Erythroblast (primary cell): ENCODE measurements at regions not wholly inside any gene's neighbourhood (a gene's known extent, or its start where the extent isn't known, plus 50 kb on each side); places are given as distances from the start of the nearest gene placed in this dataset.

Source experiments
- DNase-seq, 2 experiments: peaks; one replicate each; lab custom pipeline; 2025; lab: John Stamatoyannopoulos, UW
- GATA1 ChIP-seq: IDR thresholded peaks from 2 replicates; pipeline ENCODE4 v1.6.1; 2011; ENCODE audit warnings: low read depth, mild to moderate bottlenecking, control low read depth, low read length, moderate library complexity
- POLR2A ChIP-seq: IDR thresholded peaks from 2 replicates; pipeline ENCODE4 v1.6.1; 2011; ENCODE audit warnings: mild to moderate bottlenecking, low read length

DNA sequence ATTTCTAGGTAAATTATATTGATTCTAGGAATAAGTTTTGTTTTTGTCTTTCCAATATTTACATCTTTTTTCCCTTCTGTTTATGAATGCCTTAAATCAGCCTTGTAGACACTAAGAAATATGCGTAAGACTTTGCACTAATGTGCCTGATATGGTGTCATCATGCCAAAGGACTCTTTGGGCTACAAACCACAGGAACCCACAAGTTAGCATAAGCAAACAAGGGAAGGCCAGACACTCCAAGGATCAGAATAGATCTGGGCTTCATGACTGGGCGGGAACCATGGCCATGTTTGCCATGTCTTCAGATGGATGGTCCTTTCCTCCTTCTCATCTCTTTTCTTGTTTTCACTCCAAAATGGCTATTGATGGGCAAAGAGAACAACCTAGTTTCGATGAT lies 242.2 kb upstream of the CHRNA7 start:
- TF ChIP-seq GATA1, result no peak
- no peak for TF ChIP-seq POLR2A
- no peak for DNase-seq

GRCh38 chr15:31792611-31793199 lies 237.6 kb upstream of the CHRNA7 start:
- TF ChIP-seq GATA1 (no peak), POLR2A (no peak)

DNA sequence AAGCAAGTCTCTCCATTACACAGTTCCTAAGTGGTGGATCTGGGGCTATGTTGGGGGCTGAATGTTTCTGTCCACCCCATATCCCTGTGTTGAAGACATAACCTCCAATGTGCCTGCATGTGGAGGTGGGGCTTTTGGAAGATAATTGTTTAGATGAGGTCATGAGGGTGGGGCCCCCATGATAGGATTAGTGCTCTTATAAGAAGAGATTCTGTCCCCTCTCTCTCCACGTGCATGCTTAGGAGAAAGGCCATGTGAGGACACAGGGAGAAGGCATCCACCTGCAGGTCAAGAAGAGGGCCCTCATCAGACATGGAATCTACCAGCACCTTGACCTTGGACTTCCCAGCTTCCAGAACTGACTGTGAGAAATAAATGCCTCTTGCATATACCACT lies 231.0 kb upstream of the CHRNA7 start:
- no peak for TF ChIP-seq GATA1
- TF ChIP-seq POLR2A, result no peak
- DNase-seq, result no peak

More at GRCh38 chr15:31792611-31793199, 237.6 kb upstream of the CHRNA7 start:
- no peak for DNase-seq

- TF ChIP-seq GATA1 (no peak), POLR2A (no peak)
Observed at GRCh38 chr15:31799715-31800321, 230.5 kb upstream of the CHRNA7 start.

DNA sequence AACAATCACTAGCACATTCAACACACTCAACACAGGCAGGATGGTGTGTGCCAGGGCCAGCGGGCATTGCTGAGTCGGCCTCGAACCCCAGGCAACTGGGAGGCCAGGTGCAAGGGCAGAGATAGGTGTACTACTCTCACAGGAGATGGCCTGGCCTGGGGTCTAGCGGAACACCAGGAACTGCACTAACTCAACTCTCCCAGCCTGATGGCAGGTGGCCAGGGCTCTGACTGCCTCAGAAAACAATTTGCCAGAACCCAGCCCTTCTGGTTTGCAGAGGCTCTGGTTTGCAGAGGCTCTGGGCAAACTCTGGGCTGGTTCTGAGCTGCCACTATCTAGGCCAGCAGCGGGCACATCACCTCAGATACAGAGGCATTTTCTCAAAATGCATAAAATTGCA lies 229.2 kb upstream of the CHRNA7 start:
- no peak for TF ChIP-seq GATA1
- no peak for TF ChIP-seq POLR2A
- no peak for DNase-seq

More at GRCh38 chr15:31799715-31800321, 230.5 kb upstream of the CHRNA7 start:
- DNase-seq, result no peak

DNA sequence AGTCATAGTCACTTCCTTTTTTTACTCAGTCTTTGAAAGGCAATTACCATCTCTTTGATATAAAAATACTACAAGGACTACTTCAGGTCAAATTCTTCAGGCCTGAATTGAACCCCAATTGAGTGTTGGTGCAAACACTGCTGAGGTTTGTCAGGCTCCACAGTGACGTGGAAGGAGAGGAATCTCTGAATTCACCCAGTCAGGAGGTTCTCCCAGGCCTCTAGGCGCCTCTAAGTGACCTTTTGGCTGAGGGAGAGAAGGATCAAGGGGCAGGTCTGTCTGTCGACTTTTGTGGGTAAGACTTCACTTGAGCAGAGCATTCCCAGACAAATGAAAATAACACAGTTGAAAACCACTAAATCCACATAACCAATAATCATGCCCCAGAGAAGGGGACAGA lies 227.6 kb upstream of the CHRNA7 start:
- no peak for DNase-seq
- TF ChIP-seq POLR2A (no peak), GATA1 (no peak)

- TF ChIP-seq GATA1 (no peak), POLR2A (no peak)
- no peak for DNase-seq
Observed at GRCh38 chr15:31803388-31803884, 226.9 kb upstream of the CHRNA7 start.

DNA sequence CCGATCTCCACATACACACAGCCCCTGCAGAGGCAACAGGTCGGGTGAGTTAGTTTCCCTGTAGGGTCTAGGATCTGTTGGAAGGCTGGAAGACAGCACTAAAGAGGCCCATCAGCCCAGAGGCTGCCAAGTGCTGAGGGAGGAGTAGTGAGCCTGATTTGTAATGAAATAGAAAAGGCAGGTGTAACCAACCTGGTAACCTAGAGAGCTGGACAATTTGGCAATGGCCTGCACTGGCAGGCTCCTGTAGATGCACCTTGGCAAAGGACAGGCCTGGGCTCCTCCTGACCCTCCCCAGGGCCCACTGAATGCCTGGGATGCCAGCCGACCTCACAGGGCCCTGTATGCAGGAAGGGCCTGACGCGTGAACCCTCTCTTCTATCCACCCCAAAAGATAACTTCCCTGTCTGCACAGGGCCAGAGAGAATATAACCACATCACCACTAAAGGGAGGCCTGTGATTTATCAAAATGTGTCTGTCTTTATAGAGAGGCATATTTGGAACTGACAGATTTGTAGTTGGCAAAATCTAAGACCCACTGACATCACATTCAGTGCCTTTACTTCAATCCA lies 225.1 kb upstream of the CHRNA7 start:
- DNase-seq, result no peak
- no peak for TF ChIP-seq GATA1
- no peak for TF ChIP-seq POLR2A

DNA sequence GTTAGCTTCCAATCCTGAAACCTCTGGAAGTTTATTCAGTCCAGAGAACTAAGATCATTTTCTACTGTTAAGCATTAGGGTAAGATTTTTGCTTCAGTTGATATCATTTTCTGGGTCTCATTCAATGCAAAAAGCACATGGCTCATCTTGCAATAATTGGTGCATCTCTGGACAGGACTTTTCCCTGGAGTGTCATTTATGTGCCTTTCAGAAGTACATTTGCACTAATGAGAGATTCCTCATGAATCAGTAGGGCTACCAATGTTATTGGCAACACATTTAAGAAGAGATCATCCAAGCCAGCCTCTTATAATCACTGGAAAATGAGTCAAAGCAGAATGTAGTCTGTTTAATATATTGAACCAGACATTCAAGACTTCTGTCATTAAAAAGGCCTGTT lies 224.2 kb upstream of the CHRNA7 start:
- DNase-seq, result no peak
- no peak for TF ChIP-seq GATA1
- TF ChIP-seq POLR2A, result no peak

DNA sequence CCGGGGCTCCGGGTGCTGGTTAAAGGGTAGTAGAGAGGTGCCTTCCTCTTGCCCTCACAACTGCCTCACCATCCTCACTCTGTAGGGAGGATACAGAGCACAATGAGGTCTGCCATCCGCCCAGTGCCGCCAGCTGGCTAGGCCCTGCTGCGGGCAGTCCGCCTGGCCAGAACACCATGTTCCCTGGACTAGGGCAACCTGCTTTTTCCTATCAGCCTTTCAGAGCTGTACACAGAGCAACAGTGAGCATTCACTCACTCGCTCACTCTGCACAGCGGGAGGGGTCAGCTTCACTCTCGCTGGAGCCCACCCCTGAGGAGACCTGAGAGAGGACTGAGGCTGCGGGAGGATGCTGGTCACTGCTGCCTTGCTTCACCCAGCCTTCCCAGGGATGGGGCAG lies 218.7 kb upstream of the CHRNA7 start:
- TF ChIP-seq GATA1 (no peak), POLR2A (no peak)
- DNase-seq, result no peak

DNA sequence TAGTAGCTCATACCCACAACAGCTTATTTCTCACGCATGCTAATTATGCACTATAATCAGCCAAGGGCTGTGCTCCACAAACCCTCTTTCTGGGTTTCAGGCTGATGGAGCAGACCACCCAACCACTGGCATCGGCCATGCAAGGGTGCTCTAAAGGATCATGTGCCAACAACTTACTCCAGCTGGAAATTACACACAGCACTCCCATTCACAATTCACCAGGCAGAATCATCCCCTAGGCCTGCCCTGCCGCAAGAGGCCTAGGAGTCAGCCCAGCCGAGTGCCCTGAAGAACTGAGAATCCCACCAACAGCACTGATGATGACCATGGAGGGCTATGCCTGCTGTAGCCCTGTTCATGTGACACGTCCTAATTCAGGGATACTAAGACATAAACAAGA lies 216.2 kb upstream of the CHRNA7 start:
- no peak for DNase-seq
- TF ChIP-seq GATA1 (no peak), POLR2A (no peak)

- no peak for DNase-seq
- TF ChIP-seq POLR2A, result no peak
- no peak for TF ChIP-seq GATA1
Observed at GRCh38 chr15:31815411-31816155, 214.7 kb upstream of the CHRNA7 start.

DNA sequence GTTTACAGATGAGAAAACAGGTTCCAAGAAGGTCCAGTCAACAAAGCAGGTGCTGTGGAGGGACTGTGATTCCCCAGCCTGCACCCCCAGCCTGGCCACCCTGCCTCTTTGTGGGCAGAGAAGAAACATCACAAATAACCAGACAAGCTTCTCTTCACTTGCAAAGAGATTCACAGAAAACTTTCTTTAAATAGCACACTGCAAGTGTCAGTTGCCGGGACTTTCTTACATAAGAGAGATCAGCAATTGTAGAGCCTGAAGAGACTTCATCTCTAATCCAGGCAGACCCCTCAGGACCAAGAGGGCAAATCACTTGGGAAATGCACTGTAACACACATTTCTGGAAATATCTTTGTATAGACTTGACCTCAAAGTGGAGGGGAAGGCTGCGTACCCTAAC lies 207.9 kb upstream of the CHRNA7 start:
- TF ChIP-seq POLR2A, result no peak
- TF ChIP-seq GATA1, result no peak
- no peak for DNase-seq

- DNase-seq, result no peak
- no peak for TF ChIP-seq GATA1
- TF ChIP-seq POLR2A, result no peak
Observed at GRCh38 chr15:31824024-31824423, 206.3 kb upstream of the CHRNA7 start.
